GM23248 (cell line): ENCODE measurements at regions not wholly inside any gene's neighbourhood (a gene's known extent, or its start where the extent isn't known, plus 50 kb on each side); places are given as distances from the start of the nearest gene placed in this dataset.

Experiments
- EZH2 ChIP-seq: fragments of 200-600 bp; sonication (generic); IDR thresholded peaks from 2 replicates; pipeline ENCODE4 v1.6.1; 2018; ENCODE audit warnings: antibody characterized with exemption, mild to moderate bottlenecking; ENCODE audit not compliant: insufficient read depth, poor library complexity, severe bottlenecking
- EZH2phosphoT487 ChIP-seq: fragments of 200-600 bp; sonication (generic); IDR thresholded peaks from 2 replicates; pipeline ENCODE4 v1.6.1; 2018; ENCODE audit warnings: antibody characterized with exemption, moderate library complexity, mild to moderate bottlenecking, low read depth; ENCODE audit not compliant: insufficient read depth

DNA sequence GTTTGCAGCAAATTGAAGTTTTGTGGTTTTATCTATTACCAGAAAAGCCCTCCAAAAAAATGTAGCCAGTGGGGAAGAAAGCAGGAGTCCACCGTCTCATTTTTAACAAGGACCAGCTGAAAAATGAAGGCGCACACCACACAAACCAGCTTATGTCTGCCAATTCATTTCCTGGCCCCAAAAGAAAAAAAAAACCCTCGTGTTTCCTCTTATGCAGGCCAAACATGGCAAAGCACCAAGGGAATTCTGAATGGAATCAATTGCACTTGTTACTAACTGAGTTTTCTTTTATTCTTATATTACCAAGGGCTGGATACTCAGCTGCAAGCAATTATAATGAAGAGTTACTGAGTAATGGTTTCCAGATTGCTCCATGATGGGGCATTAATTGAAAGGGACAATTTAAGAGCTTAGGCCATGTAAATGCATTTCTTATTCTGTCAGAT lies 428.3 kb upstream of the NPVF start:
- TF ChIP-seq EZH2 (no peak), EZH2phosphoT487 (no peak)
